GM19023 (cell line): ENCODE measurements at regions not wholly inside any gene's neighbourhood (a gene's known extent, or its start where the extent isn't known, plus 50 kb on each side); places are given as distances from the start of the nearest gene placed in this dataset.
"Not testable (repeated sequence)": the region's sequence is repeated elsewhere in the genome, so short reads cannot be mapped to it uniquely, and the experiment has no call there.

Source experiments
- ATAC-seq: cut with Tn5 transposase; IDR thresholded peaks from one replicate; pipeline ENCODE4 v1.9.1; 2021; ENCODE audit warnings: mild to moderate bottlenecking, moderate library complexity; ENCODE audit not compliant: unreplicated experiment

DNA sequence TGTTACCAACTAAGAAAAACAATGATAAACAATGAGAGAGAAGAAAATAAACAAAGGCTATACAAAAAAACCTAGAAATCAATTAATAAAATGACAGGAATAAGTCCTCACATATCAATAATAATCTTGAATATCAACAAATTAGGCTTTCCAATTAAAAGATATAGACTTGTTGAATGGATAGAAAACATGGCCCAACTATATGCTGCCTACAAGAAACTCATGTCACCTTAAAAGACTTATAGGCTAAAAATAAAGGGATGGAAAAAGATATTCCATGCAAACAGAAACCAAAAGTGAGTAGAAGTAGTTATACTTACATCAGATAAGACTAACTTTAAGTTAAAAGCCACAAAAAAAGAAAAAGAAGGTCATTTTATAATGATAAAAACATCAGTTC, 183.9 kb downstream of the MYRFL start:
- no peak for ATAC-seq

DNA sequence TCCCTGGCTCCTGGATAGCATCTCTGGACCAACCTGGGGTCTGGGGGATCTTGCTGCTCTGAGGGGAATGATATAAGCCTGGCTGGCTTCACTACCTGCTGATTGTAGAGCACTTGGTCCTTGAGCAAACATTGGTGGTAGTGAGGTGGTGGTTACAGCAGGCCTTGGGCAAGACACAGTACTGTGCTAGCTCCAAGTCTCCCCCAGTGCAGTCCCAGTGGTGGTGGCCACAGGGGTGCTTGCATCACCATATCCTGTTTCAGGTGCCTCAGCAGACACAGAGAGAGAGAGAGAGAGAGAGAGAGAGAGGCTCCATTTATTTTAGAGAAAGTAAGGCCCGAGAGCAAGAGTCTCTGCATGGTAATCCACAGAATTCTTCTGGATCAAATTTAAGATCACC, 186.3 kb downstream of the MYRFL start:
- ATAC-seq: no peak

DNA sequence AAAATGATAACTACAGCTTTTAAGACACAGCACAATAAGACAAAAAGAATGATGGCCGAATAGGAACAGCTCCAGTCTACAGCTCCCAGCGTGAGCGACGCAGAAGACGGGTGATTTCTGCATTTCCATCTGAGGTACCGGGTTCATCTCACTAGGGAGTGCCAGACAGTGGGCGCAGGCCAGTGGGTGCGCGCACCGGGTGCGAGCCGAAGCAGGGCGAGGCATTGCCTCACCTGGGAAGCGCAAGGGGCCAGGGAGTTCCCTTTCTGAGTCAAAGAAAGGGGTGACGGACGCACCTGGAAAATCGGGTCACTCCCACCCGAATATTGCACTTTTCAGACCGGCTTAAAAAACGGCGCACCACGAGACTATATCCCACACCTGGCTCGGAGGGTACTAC, 188.0 kb downstream of the MYRFL start:
- not testable (repeated sequence) for ATAC-seq

DNA sequence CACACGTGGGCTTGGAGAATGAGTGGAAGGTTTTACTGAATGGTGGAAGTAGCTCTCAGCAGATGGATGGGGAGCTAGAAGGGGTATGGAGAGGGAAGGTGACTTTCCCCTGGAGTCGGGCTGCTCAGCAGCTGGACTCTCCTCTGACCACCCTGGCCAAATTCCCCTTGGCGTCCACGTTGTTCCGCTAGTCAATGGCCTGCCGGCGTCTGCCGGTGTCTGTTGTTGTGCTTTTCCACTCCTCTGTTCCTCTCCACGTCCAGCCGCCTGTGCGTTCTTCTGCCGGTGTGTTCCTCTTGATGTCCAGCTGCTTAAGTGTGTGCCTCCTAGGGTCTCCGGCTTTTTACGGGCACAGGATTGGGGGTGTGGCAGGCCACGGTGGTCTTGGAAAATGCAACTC, 203.5 kb downstream of the MYRFL start:
- no peak for ATAC-seq

DNA sequence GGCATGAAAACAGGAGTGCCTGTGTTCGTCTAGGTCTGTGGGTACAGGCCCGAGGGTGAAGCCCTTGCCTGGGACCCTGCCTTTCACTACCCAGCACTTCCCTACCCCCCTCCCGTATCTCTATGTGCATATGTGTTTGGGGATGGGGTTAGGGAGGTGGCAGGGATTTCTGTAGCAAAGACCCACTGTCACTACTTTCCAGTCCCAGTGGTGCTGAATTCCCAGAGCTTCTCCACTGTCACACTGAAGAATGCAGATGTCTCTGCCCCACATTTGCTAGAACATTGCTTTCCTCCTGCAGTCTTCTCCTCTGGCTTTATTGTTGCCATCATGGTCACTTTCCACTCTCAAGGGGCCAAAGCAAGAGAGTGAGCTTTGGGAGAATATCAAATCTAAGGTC, 203.9 kb downstream of the MYRFL start:
- ATAC-seq: no peak

- no peak for ATAC-seq
Observed at GRCh38 chr12:70031046-70031445, 206.0 kb downstream of the MYRFL start.

- no peak for ATAC-seq
Observed at GRCh38 chr12:70032076-70032475, 207.0 kb downstream of the MYRFL start.

DNA sequence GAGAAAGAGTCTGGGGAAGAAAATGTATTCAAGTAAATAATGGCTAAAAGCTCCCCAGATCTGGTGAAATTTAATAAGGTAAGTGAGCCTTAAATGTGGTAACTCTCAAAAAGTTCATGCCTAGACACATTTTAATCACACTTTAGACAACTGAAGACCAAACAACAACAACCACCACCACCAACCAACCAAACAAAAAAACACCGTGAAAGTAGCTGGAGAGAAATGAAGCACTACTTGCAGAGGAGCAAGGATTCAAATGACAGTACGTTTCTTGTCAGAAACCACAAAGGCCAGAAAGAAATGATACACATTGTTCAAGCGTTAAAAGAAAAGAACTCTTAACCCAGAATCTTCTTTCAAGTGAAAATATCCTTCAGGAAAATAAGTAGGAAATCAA, 208.3 kb downstream of the MYRFL start:
- ATAC-seq: no peak

DNA sequence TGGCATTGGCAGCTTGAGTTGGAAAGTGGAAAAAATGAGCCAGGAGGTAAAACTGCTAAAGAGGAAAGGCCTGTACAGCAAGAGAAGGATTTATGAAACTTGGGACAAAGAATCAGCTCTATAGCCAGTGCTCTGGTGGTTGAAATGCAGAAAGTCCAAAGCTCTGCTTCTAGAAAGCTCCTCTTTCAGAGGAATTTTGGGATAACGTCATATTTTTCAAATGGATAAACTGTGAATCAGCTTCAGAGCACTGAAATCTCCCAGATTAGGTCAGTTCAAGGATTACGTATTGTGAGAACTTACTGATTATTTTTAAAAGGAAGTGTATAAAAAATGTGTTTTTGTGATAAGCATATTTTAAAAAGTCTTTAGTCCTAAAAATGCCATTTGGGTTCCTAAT, 203.1 kb upstream of the CNOT2 start:
- ATAC-seq: no peak

DNA sequence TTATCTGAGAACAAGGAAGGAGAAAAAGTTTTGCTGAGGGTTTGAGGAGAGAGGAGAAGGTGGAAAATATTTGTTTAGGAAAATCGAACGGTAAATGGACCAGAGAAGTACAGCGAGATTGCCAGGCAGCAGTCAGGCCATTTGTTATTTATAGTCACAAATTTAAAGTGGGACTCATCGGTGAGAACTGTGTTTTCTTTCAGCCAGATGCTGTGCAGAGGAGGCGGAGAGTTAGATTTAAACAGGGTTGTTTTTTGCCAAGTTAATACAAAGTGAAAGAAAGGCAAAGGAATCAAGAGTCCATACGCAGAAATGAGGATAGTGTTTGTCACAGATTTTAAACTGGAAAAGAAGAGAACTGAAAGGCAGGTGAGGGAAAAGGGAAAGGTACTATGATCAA, 200.6 kb upstream of the CNOT2 start:
- ATAC-seq: no peak

DNA sequence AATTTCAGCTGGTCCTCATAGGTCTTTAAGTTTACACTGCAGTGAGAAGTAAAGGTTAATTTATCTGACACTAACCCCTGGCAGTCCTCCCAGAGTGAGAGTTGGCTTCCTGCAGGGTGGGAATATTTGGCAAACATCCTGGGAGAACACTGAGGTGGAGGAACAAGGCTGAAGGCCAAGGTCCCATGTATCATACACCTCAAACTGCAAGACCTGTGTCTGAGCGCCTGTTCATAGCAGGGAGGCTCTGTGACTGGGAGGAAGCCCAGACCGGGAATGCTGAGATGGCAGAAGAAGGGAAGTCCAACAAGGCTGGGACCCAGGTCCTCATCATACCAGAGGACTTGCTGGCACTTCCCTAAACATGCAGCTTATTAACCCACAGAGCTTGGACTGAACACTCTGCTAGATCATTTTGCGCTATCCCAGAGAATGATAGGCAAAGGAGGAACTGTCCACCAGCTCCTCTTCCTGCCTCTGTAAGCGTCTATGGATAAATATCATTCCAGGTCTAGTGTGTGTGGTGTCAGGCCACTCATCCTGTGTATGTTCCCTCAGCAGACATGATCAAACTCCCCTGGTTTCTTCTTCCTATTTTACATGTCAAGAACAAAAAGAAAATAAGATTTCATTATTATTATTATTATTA, 199.6 kb upstream of the CNOT2 start:
- ATAC-seq: no peak

DNA sequence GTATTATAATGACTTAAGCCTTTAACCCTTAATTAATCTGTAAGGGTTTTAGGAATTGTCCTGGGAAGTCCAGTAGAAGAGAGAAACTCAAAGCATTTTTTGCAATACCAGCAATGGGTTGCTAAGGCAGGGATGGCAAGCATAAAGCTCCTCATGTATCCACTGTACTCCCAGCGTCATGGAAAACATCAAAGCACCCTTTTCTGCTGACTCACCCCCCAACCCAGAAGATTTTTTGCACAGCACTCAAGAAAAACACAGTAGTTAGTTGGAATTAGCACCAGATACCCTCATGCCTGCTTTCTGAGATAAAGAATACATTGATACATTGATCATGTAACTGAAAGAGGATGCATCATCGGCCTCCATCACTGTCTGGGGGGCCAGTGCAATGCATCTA, 199.1 kb upstream of the CNOT2 start:
- ATAC-seq: no peak

DNA sequence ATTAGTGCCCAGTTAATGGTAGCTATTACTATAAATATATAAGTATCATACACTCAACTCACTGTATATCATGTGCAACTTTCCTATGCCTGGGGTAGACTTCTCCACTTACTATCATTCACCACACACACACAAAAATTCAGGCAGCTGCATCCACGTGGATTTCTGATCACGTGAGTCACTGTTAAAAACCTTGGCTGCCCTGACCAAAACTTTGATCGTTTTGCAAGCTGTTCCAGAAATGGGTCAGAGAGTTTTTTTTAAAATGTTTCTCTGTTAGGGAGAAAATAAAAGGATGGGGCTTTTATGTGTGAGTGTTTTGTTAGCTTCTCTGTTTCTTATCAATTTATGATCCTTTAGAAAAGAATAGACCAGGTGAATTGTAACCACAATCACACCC, 198.2 kb upstream of the CNOT2 start:
- ATAC-seq: no peak

GRCh38 chr12:70045514-70045913, 197.7 kb upstream of the CNOT2 start:
- no peak for ATAC-seq

DNA sequence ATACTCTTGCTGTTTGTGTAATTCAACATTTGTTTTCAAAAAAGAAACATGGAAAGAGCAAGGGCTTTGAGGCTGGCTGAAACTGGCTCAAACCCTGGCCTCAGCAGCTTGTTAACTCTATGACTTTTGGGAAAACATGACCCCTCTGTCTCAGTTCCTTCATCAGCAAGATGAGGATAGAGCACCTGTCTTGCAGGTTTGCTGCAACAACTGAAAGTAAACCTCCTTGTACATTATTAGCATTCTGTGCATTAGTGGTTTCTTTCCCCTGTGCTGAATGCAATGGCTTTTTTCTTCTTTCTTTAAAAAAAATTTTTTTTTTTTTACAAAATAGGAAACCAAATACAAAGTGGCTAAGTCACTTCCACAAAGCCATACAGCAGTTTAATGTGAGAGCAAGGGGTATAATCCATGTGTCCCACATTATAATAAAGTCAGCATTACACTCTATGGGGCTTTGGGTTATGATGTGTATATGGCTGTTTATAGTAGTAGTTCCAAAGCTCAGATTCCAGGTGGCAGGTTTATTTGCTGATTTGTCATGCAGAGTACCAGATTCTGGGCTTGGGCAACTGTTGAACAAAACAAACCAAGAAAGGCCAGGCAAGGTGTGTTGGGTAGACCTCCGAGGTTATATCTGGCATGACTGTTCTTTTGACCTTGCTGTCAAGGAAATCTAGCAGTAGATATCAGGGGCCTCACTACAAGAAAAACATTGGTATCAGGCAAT, 194.5 kb upstream of the CNOT2 start:
- ATAC-seq: no peak

DNA sequence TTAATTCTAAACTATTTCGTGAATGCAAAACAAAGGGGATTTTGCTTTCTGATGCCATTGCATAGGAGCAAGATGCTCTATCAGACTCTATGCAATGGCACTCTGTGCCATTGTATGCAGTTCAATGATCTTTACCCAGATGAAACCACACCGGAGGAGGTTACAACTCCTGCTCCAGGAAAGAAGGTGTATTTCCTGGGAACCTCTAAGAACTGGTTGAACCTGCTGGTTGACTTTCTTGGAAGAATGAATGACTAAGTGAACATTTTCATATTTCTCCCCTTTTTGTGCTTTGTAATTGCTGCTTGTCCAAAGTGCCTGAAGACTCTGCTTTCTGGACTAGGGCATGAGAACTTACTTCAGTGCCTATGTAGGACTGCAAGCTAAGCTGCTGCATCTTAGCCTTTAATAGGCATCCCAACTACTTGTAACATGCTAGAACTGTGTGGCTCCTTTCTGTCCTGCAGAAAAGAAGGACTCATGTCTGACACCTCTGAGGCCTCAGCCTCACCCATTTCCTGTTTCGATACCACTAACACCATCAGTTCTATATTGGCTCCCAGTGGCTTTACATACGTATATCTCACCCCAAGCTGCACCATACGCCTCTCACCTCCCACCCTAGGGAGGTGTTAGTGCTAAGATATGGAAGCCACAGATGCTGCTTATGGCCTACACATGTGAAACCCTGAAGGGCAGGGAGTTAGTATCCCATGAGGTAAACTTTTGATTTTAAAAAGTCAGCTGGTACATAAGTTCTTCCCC, 193.5 kb upstream of the CNOT2 start:
- peak; percentile 88 for ATAC-seq

GRCh38 chr12:70052476-70052875, 190.8 kb upstream of the CNOT2 start:
- ATAC-seq: no peak

GRCh38 chr12:70052931-70053497, 190.2 kb upstream of the CNOT2 start:
- no peak for ATAC-seq

DNA sequence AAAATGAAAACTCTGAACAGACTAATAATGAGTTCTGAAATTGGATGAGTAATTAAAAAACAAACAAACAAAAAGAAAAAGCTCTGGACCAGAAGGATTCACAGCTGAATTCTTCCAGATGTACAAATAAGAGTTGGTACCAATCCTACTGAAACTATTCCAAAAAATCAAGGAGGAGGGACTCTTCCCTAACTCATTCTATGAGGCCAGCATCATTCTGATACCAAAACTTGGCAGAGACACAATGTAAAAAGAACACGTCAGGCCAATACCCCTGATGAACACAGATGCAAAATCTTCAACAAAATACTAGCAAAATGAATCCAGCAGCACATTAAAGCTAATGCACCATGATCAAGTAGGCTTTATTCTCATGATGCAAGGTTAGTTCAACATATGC, 183.9 kb upstream of the CNOT2 start:
- no peak for ATAC-seq

- no peak for ATAC-seq
Observed at GRCh38 chr12:70060634-70061033, 182.6 kb upstream of the CNOT2 start.

- no peak for ATAC-seq
Observed at GRCh38 chr12:70068743-70069142, 174.5 kb upstream of the CNOT2 start.
